GM19023 (cell line): ENCODE measurements at regions not wholly inside any gene's neighbourhood (a gene's known extent, or its start where the extent isn't known, plus 50 kb on each side); places are given as distances from the start of the nearest gene placed in this dataset.
"Not testable (repeated sequence)": the region's sequence is repeated elsewhere in the genome, so short reads cannot be mapped to it uniquely, and the experiment has no call there.

Experiments
- ATAC-seq: cut with Tn5 transposase; IDR thresholded peaks from one replicate; pipeline ENCODE4 v1.9.1; 2021; ENCODE audit warnings: mild to moderate bottlenecking, moderate library complexity; ENCODE audit not compliant: unreplicated experiment

DNA sequence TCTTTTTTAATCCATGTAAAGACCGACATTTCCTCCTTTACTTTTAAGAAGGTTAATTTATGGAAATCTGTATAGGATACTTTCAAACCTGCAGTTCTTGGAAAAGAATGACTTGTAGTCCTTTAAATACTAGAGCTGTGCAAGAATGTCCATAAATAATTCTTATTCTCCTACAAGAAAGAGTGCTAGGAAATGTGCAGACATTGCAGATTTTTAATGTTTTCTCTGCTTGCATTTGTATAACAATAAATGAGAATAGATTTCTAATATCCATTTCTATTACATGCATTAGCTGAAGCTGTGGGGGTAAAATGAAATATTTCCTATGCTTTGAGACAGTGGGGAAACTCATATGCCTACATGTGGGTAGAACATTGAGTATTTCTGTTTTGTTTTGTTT, 607.2 kb upstream of the NOVA1 start:
- ATAC-seq, result no peak

DNA sequence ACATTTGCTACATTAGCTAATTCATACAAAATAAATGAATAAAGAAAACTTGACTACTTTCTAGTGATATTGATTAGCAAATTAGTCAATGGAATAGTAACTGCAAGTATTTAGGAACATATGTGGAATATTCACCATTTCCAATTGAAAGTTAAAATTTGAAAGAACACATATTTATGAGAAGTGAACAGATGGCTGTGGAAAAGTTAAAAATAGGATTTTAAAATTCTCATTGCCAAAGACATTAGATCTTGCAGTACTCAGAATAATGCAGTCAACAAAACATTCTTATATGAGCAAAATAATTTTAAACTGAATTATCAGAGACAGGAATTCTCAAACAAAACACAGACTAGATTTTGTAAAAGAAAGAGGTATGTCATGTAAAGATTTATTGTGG, 613.9 kb upstream of the NOVA1 start:
- ATAC-seq, result no peak

GRCh38 chr14:27222671-27223070, 624.8 kb upstream of the NOVA1 start:
- ATAC-seq, result no peak

GRCh38 chr14:27223906-27224305, 626.1 kb upstream of the NOVA1 start:
- no peak for ATAC-seq

GRCh38 chr14:27228053-27228452, 630.2 kb upstream of the NOVA1 start:
- no peak for ATAC-seq

- ATAC-seq, result no peak
Observed at GRCh38 chr14:27234331-27234730, 636.5 kb upstream of the NOVA1 start.

- no peak for ATAC-seq
Observed at GRCh38 chr14:27236601-27237000, 638.8 kb upstream of the NOVA1 start.

DNA sequence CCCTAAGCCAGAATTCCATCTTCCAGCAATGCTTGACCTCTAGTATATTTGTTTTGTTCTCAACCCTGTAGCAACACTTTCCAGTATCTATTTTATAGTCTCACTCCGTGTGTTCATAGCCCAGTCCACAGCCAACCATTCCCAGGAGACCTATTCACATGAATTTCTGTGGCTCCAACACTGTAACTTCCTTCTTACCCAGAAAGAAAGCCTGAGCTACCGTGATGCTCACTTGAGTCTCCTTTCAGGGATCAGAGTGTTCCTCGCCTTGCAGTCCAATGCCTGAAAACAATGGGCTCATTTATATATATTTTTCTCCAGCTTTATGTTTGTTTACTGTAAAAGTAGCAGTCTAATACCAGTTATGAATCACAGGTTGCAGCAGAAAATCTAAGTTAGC, 645.0 kb upstream of the NOVA1 start:
- ATAC-seq, result no peak

GRCh38 chr14:27243365-27243764, 645.5 kb upstream of the NOVA1 start:
- no peak for ATAC-seq

DNA sequence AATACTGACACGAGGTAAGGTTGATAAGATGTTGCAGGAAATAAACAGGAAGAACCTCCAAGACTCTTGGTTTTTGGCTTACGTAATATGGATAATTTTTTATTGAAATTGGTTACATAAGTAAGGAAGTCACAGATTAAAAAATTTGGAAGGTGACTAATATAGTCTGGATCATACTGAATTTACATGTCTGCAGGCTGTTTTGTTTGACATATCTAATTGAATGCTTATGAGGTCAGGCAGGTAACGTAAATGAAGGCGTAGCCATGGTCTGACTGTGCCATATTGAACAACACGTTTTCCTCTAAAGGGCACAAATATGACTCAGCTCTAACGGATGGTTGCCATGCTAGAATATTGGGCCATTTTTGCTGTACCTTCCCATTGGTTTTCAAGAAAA, 648.1 kb upstream of the NOVA1 start:
- no peak for ATAC-seq

- ATAC-seq, result no peak
Observed at GRCh38 chr14:27253966-27254365, 656.1 kb upstream of the NOVA1 start.

DNA sequence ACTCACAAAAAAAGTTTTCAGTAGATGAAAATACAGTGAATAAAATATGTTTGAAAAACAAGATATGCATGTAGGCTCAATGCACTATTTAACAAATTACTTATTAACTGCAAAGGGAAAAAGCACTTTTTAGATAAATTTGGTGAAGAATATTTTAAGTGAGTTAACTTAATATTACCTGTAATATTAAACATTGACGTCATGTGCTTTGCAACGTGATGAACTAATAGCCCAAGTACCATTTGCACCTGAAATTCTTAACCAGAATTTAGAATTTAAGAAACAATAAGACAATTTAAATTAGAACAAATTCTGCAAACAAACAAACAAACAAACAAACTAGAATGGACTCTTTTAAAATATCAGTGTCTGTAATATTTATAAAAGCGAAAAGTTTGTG, 659.0 kb upstream of the NOVA1 start:
- ATAC-seq, result no peak

DNA sequence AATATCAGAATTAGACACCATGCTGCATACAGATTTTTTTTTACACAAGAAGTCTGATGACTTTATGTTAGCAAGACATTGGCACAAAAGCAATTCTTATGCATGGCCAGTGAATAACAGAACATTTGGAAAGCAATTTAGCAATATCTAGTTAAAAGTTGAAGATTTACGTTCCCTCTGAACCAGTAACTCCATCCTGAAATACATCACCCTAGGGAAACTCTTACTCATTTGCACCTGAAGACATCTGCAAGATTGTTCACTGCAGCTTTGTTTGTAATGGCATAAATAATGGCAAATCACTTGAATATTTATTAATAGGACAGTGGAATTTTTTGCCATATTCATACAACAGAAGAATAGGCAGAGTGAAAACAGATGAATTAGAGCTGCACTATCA, 670.0 kb upstream of the NOVA1 start:
- ATAC-seq, result no peak

- no peak for ATAC-seq
Observed at GRCh38 chr14:27270716-27271115, 672.9 kb upstream of the NOVA1 start.

DNA sequence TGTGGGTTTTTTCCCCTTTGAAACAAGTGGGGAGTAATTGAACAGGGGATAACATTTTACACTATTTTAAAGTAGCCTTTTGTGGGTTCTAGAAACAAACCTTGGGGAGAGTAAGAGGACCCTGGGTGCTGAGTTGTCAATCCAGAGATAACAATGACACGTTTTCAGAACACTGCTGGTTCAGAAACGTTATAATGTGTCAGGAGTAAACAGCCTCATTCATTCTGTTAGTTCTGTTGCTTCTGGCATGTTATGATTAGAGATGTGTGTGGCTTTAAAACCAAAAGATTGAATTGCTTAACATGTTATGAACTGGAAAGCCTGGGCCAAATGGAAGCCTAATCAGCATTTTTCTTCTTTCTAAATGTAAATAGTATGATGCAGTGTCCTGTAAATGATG, 680.5 kb upstream of the NOVA1 start:
- ATAC-seq, result no peak

- no peak for ATAC-seq
Observed at GRCh38 chr14:27305441-27305945, 707.7 kb upstream of the NOVA1 start.

- not testable (repeated sequence) for ATAC-seq
Observed at GRCh38 chr14:27312730-27313129, 714.9 kb upstream of the NOVA1 start.

- ATAC-seq, result no peak
Observed at GRCh38 chr14:27314231-27314630, 716.4 kb upstream of the NOVA1 start.

DNA sequence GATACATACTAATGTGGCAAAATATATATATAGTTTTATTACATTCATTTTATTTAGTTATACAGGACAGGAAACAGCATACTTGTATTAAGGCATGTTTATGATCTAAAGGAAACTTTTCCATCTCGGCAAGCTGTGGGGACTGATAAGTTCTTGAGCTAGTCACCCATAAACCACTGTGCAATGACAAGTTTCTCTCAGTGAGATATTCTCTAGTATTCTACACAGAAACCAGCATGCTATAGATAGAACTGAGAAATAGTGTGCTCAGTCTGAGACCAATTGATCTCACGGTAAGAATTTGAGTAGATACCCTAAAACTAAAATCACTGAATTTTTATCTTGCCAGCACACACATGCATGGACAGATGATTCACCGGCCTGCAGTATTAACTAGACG, 717.6 kb upstream of the NOVA1 start:
- ATAC-seq, result no peak

- ATAC-seq, result no peak
Observed at GRCh38 chr14:27315947-27316346, 718.1 kb upstream of the NOVA1 start.

DNA sequence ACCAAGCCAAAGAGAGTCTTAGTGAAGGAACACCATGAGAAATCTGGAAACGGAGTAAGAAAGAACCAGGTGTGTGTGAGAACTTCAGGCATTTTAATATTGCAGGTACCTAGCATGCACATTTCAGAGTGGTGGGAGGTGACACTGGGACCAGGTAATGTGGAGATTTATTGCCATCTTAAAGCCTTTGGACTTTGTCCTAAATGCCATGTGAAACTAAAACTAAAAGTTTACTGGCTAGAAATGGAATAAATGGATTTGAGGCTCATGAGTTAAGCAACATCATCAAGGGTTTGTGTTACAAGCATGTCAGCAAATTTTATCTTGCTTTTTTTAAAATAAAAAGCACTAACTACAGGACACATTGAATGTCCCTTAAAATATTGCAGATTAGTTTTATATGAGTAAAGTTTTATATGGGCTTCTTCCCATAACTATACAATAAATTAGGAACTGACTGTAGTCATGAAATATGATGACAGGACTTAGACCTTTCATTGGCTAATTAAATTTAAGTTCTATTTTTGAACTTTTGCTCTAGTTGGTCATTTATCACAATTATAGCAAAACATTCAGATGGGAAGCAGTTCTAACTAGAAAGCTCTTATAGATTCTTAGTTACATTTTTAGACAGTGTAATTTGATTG, 721.1 kb upstream of the NOVA1 start:
- ATAC-seq, result no peak

- ATAC-seq, result no peak
Observed at GRCh38 chr14:27320261-27320660, 722.4 kb upstream of the NOVA1 start.

- ATAC-seq, result no peak
Observed at GRCh38 chr14:27327095-27327494, 729.3 kb upstream of the NOVA1 start.
